GM12873 (cell line): ENCODE measurements at regions not wholly inside any gene's neighbourhood (a gene's known extent, or its start where the extent isn't known, plus 50 kb on each side); places are given as distances from the start of the nearest gene placed in this dataset.

Experiments
- TF ChIP-seq, protein P1 (sequence below): IDR thresholded peaks from 2 replicates; pipeline ENCODE4 v1.5.1; 2012; ENCODE audit warnings: low read depth, mild to moderate bottlenecking, moderate library complexity, low read length, control low read depth; ENCODE audit not compliant: insufficient read depth; ENCODE audit errors: missing control alignments

DNA sequence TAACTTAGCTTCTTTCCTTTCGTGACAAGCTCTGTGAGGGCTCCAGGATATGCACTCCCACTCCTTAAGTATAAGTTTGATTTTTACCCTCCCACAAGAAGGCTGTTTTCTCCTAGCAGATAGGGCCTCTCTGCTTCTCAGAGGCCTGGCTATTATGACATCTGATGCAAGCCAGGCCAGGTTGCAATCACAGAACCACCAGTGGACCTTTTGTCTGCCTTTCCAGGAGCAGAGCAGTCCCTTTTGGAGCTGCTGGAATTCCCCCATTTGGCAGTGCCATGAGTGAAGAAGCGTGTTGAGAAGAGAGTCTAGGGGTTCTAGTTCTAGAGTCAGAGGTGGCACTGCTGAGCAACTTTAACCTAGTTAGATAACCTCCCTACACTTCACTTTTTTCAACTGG, 1004.3 kb upstream of the SEMA6D start:
- TF ChIP-seq, protein P1, sequence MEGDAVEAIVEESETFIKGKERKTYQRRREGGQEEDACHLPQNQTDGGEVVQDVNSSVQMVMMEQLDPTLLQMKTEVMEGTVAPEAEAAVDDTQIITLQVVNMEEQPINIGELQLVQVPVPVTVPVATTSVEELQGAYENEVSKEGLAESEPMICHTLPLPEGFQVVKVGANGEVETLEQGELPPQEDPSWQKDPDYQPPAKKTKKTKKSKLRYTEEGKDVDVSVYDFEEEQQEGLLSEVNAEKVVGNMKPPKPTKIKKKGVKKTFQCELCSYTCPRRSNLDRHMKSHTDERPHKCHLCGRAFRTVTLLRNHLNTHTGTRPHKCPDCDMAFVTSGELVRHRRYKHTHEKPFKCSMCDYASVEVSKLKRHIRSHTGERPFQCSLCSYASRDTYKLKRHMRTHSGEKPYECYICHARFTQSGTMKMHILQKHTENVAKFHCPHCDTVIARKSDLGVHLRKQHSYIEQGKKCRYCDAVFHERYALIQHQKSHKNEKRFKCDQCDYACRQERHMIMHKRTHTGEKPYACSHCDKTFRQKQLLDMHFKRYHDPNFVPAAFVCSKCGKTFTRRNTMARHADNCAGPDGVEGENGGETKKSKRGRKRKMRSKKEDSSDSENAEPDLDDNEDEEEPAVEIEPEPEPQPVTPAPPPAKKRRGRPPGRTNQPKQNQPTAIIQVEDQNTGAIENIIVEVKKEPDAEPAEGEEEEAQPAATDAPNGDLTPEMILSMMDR: no peak

DNA sequence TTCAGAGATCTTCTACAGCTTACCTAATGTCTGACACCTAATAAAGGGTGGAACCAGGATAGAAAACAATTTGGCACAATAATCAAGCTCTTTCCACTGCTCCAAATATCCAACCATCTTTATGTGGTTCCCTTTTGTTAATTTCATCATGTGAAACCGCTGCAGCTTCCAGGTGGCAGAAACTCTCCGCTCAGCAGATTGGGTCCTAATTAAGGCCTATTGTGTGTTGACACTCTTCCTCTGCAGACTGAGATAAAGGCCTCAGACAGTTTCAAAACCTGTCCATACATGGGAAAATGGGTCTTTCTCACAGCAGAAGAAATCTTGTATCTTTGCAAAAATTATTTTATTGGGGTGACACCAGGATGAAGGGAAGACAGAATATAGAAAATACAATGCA, 1002.4 kb upstream of the SEMA6D start:
- TF ChIP-seq, protein P1: no peak

- TF ChIP-seq, protein P1: no peak
Measured at GRCh38 chr15:46723308-46723707, 994.0 kb upstream of the SEMA6D start.

DNA sequence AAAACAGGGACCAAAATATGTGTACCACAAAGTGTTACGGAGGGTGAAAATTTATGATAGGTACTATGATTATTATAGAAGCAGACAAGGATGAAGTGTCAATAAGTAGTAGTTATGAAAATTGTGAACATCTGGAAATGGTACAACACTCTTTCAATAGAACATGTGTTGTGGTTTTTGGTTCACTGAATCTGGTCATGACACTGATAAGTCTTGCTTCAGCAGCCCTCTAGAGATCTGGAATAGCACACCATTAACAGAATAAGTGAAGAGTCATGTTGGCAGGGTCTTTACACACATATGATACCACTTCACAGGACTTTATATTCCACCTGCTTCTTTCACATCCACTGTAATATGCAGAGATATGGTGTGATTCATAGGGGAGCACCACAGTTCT, 985.2 kb upstream of the SEMA6D start:
- TF ChIP-seq, protein P1: no peak

DNA sequence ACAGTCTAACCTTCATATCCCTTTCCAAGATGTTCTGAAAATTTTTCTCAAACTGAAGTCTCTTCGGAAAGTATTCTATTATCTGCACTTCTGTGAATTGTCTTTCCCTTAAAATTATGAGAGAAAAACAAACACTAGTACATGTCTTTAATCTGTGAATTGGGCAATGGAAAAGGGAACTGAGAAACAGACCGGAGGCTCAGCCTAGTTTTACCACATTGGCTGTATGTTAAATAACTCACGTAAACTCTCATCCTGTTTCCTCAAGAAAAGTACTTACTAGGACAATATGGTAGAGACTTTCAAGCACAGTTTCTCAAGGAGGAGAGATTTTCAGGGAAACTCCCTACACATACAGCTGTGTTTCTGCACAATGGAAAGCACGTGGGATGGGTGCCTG, 982.2 kb upstream of the SEMA6D start:
- TF ChIP-seq, protein P1: no peak

GRCh38 chr15:46751303-46751702, 966.0 kb upstream of the SEMA6D start:
- TF ChIP-seq, protein P1: no peak

- TF ChIP-seq, protein P1: no peak
Measured at GRCh38 chr15:46753946-46754345, 963.4 kb upstream of the SEMA6D start.
